ENCODE measurements at regions not wholly inside any gene's neighbourhood (a gene's known extent, or its start where the extent isn't known, plus 50 kb on each side); places are given as distances from the start of the nearest gene placed in this dataset.
"Not testable (repeated sequence)": the region's sequence is repeated elsewhere in the genome, so short reads cannot be mapped to it uniquely, and the experiment has no call there.

- not testable (repeated sequence) for H3K27me3 ChIP-seq (replicated peaks; ENCODE audit: control insufficient read depth, insufficient read depth, low read length, poor library complexity, severe bottlenecking); H3K9me3 ChIP-seq (ENCODE audit: control insufficient read depth, low read length); H3K4me1 ChIP-seq (ENCODE audit: control insufficient read depth, insufficient read depth, low read length, poor library complexity, severe bottlenecking); H3K27ac ChIP-seq (ENCODE audit: insufficient read depth, low read length, poor library complexity, severe bottlenecking); H3K36me3 ChIP-seq (ENCODE audit: control insufficient read depth, insufficient read depth, low read length); DNase-seq; H3K4me3 ChIP-seq (ENCODE audit: insufficient read depth, low read depth, low read length, poor library complexity, severe bottlenecking)
Observed at GRCh38 chr17:21501927-21502700, 126.0 kb downstream of the KCNJ12 start.

GRCh38 chr17:21505819-21506815 lies 130.0 kb downstream of the KCNJ12 start:
- Histone ChIP-seq H3K4me3 (ENCODE audit: insufficient read depth, low read depth, low read length, poor library complexity, severe bottlenecking) (no peak overlapping the region), H3K9me3 (ENCODE audit: control insufficient read depth, low read length) (no peaks in the 10 kb centered on the region), H3K27me3 (replicated peaks; ENCODE audit: control insufficient read depth, insufficient read depth, low read length, poor library complexity, severe bottlenecking) (peaks cover 1% of the 10 kb centered on the region), H3K4me1 (ENCODE audit: control insufficient read depth, insufficient read depth, low read length, poor library complexity, severe bottlenecking) (no peaks in the 10 kb centered on the region), H3K36me3 (ENCODE audit: control insufficient read depth, insufficient read depth, low read length) (no peaks in the 10 kb centered on the region), H3K27ac (ENCODE audit: insufficient read depth, low read length, poor library complexity, severe bottlenecking) (no peak overlapping the region)
- DNase-seq = no peak

GRCh38 chr17:21507806-21508205 lies 131.6 kb downstream of the KCNJ12 start:
- H3K27me3 ChIP-seq (replicated peaks; ENCODE audit: control insufficient read depth, insufficient read depth, low read length, poor library complexity, severe bottlenecking); H3K36me3 ChIP-seq (ENCODE audit: control insufficient read depth, insufficient read depth, low read length); DNase-seq; H3K4me1 ChIP-seq (ENCODE audit: control insufficient read depth, insufficient read depth, low read length, poor library complexity, severe bottlenecking); H3K4me3 ChIP-seq (ENCODE audit: insufficient read depth, low read depth, low read length, poor library complexity, severe bottlenecking); H3K27ac ChIP-seq (ENCODE audit: insufficient read depth, low read length, poor library complexity, severe bottlenecking); H3K9me3 ChIP-seq (ENCODE audit: control insufficient read depth, low read length): not testable (repeated sequence)

GRCh38 chr17:21508211-21508610 lies 132.1 kb downstream of the KCNJ12 start:
- Histone ChIP-seq H3K36me3 (ENCODE audit: control insufficient read depth, insufficient read depth, low read length) (no peaks in the 10 kb centered on the region), H3K4me3 (ENCODE audit: insufficient read depth, low read depth, low read length, poor library complexity, severe bottlenecking) (no peak overlapping the region), H3K27ac (ENCODE audit: insufficient read depth, low read length, poor library complexity, severe bottlenecking) (no peak overlapping the region), H3K9me3 (ENCODE audit: control insufficient read depth, low read length) (no peaks in the 10 kb centered on the region), H3K27me3 (replicated peaks; ENCODE audit: control insufficient read depth, insufficient read depth, low read length, poor library complexity, severe bottlenecking) (peaks cover 5% of the 10 kb centered on the region), H3K4me1 (ENCODE audit: control insufficient read depth, insufficient read depth, low read length, poor library complexity, severe bottlenecking) (peaks cover 4% of the 10 kb centered on the region)
- no peak for DNase-seq

- not testable (repeated sequence) for H3K4me1 ChIP-seq (ENCODE audit: control insufficient read depth, insufficient read depth, low read length, poor library complexity, severe bottlenecking); H3K9me3 ChIP-seq (ENCODE audit: control insufficient read depth, low read length); DNase-seq; H3K36me3 ChIP-seq (ENCODE audit: control insufficient read depth, insufficient read depth, low read length); H3K27me3 ChIP-seq (replicated peaks; ENCODE audit: control insufficient read depth, insufficient read depth, low read length, poor library complexity, severe bottlenecking); H3K27ac ChIP-seq (ENCODE audit: insufficient read depth, low read length, poor library complexity, severe bottlenecking); H3K4me3 ChIP-seq (ENCODE audit: insufficient read depth, low read depth, low read length, poor library complexity, severe bottlenecking)
Observed at GRCh38 chr17:21509356-21509755, 133.2 kb downstream of the KCNJ12 start.

- H3K27ac ChIP-seq (ENCODE audit: insufficient read depth, low read length, poor library complexity, severe bottlenecking) = no peak overlapping the region
- no peaks in the 10 kb centered on the region for H3K36me3 ChIP-seq (ENCODE audit: control insufficient read depth, insufficient read depth, low read length)
- DNase-seq = no peak
Observed at GRCh38 chr17:21510686-21511362, 134.7 kb downstream of the KCNJ12 start.

GRCh38 chr17:21511363-21512195 lies 135.4 kb downstream of the KCNJ12 start:
- Histone ChIP-seq H3K27ac (ENCODE audit: insufficient read depth, low read length, poor library complexity, severe bottlenecking) (no peak overlapping the region), H3K36me3 (ENCODE audit: control insufficient read depth, insufficient read depth, low read length) (no peaks in the 10 kb centered on the region)
- DNase-seq = peak; percentile 20 to 43 (median 35)

More at GRCh38 chr17:21510686-21511362, 134.7 kb downstream of the KCNJ12 start:
- Histone ChIP-seq H3K4me1 (ENCODE audit: control insufficient read depth, insufficient read depth, low read length, poor library complexity, severe bottlenecking) (peaks cover 4% of the 10 kb centered on the region), H3K4me3 (ENCODE audit: insufficient read depth, low read depth, low read length, poor library complexity, severe bottlenecking) (peak overlapping the region; percentile 51), H3K9me3 (ENCODE audit: control insufficient read depth, low read length) (no peaks in the 10 kb centered on the region), H3K27me3 (replicated peaks; ENCODE audit: control insufficient read depth, insufficient read depth, low read length, poor library complexity, severe bottlenecking) (peaks cover 5% of the 10 kb centered on the region)

GRCh38 chr17:21512307-21513011 lies 136.3 kb downstream of the KCNJ12 start:
- no peak for DNase-seq
- Histone ChIP-seq H3K36me3 (ENCODE audit: control insufficient read depth, insufficient read depth, low read length) (no peaks in the 10 kb centered on the region), H3K4me1 (ENCODE audit: control insufficient read depth, insufficient read depth, low read length, poor library complexity, severe bottlenecking) (peaks cover 4% of the 10 kb centered on the region), H3K27ac (ENCODE audit: insufficient read depth, low read length, poor library complexity, severe bottlenecking) (no peak overlapping the region), H3K9me3 (ENCODE audit: control insufficient read depth, low read length) (no peaks in the 10 kb centered on the region), H3K4me3 (ENCODE audit: insufficient read depth, low read depth, low read length, poor library complexity, severe bottlenecking) (no peak overlapping the region), H3K27me3 (replicated peaks; ENCODE audit: control insufficient read depth, insufficient read depth, low read length, poor library complexity, severe bottlenecking) (peaks cover 5% of the 10 kb centered on the region)

More at GRCh38 chr17:21511363-21512195, 135.4 kb downstream of the KCNJ12 start:
- Histone ChIP-seq H3K9me3 (ENCODE audit: control insufficient read depth, low read length) (no peaks in the 10 kb centered on the region), H3K4me1 (ENCODE audit: control insufficient read depth, insufficient read depth, low read length, poor library complexity, severe bottlenecking) (peaks cover 4% of the 10 kb centered on the region), H3K4me3 (ENCODE audit: insufficient read depth, low read depth, low read length, poor library complexity, severe bottlenecking) (peak overlapping the region; percentile 51), H3K27me3 (replicated peaks; ENCODE audit: control insufficient read depth, insufficient read depth, low read length, poor library complexity, severe bottlenecking) (peaks cover 5% of the 10 kb centered on the region)

All from effector memory CD4-positive, alpha-beta T cell (primary cell).